ENCODE measurements at regions not wholly inside any gene's neighbourhood (a gene's known extent, or its start where the extent isn't known, plus 50 kb on each side); places are given as distances from the start of the nearest gene placed in this dataset.

GRCh38 chr9:87427851-87428506 is 69.7 kb upstream of the DAPK1 start:
- DNase-seq, result no peak

GRCh38 chr9:87428659-87429058 is 69.0 kb upstream of the DAPK1 start:
- no peak for DNase-seq

GRCh38 chr9:87431837-87432236 is 65.8 kb upstream of the DAPK1 start:
- no peak for DNase-seq

GRCh38 chr9:87433853-87434252 is 63.8 kb upstream of the DAPK1 start:
- no peak for DNase-seq

GRCh38 chr9:87434366-87434765 is 63.3 kb upstream of the DAPK1 start:
- DNase-seq, result no peak

- DNase-seq, result no peak
Observed at GRCh38 chr9:87435189-87435880, 62.3 kb upstream of the DAPK1 start.

- DNase-seq, result no peak
Observed at GRCh38 chr9:87436716-87437115, 61.0 kb upstream of the DAPK1 start.

- no peak for DNase-seq
Observed at GRCh38 chr9:87437966-87438365, 59.7 kb upstream of the DAPK1 start.

GRCh38 chr9:87441251-87441650 is 56.4 kb upstream of the DAPK1 start:
- DNase-seq, result no peak

- no peak for DNase-seq
Observed at GRCh38 chr9:87442451-87442850, 55.2 kb upstream of the DAPK1 start.

- DNase-seq, result no peak
Observed at GRCh38 chr9:87443006-87443405, 54.7 kb upstream of the DAPK1 start.

GRCh38 chr9:87443461-87443860 is 54.2 kb upstream of the DAPK1 start:
- DNase-seq, result no peak

- DNase-seq, result peak; percentile 32
Observed at GRCh38 chr9:87445646-87446045, 52.0 kb upstream of the DAPK1 start.

- DNase-seq, result no peak
Observed at GRCh38 chr9:87446527-87446926, 51.1 kb upstream of the DAPK1 start.

GRCh38 chr9:87447547-87448432 is 49.9 kb upstream of the DAPK1 start:
- no peak for DNase-seq

Measured in CD4-positive, alpha-beta T cell treated with Interleukin-10 for 1 hour (primary cell).